ENCODE measurements at regions not wholly inside any gene's neighbourhood (a gene's known extent, or its start where the extent isn't known, plus 50 kb on each side); places are given as distances from the start of the nearest gene placed in this dataset.

GRCh38 chr1:238101923-238102322 is 211.2 kb upstream of the ZP4 start:
- H3K27ac ChIP-seq, result no peak overlapping the region
- no peak for TF ChIP-seq ZFX (IDR thresholded peaks at IDR 0.05)

- TF ChIP-seq CTCF (conservative IDR thresholded peaks at IDR 0.05) (no peak), ZFX (IDR thresholded peaks at IDR 0.05) (no peak)
These were observed 209.1 kb upstream of the ZP4 start for GRCh38 chr1:238099871-238100270.

GRCh38 chr1:238089615-238090014 is 198.9 kb upstream of the ZP4 start:
- H3K27ac ChIP-seq, result no peak overlapping the region
- TF ChIP-seq ZFX (IDR thresholded peaks at IDR 0.05), result no peak

More at GRCh38 chr1:238099871-238100270, 209.1 kb upstream of the ZP4 start:
- H3K27ac ChIP-seq, result no peak overlapping the region

- no peak overlapping the region for H3K27ac ChIP-seq
- no peak for TF ChIP-seq ZFX (IDR thresholded peaks at IDR 0.05)
- TF ChIP-seq CTCF (conservative IDR thresholded peaks at IDR 0.05), result no peak
These were observed 198.0 kb upstream of the ZP4 start for GRCh38 chr1:238088560-238089290.

GRCh38 chr1:238073991-238074390 is 183.3 kb upstream of the ZP4 start:
- no peak overlapping the region for H3K27ac ChIP-seq

GRCh38 chr1:238071061-238071460 is 180.3 kb upstream of the ZP4 start:
- TF ChIP-seq CTCF (conservative IDR thresholded peaks at IDR 0.05), result no peak
- no peak for TF ChIP-seq ZFX (IDR thresholded peaks at IDR 0.05)
- no peak overlapping the region for H3K27ac ChIP-seq

More at GRCh38 chr1:238073991-238074390, 183.3 kb upstream of the ZP4 start:
- TF ChIP-seq CTCF (conservative IDR thresholded peaks at IDR 0.05) (no peak), ZFX (IDR thresholded peaks at IDR 0.05) (no peak)

GRCh38 chr1:238063454-238063853 is 172.7 kb upstream of the ZP4 start:
- H3K27ac ChIP-seq, result no peak overlapping the region
- TF ChIP-seq ZFX (IDR thresholded peaks at IDR 0.05), result no peak
- no peak for TF ChIP-seq CTCF (conservative IDR thresholded peaks at IDR 0.05)

GRCh38 chr1:238061967-238062613 is 171.4 kb upstream of the ZP4 start:
- TF ChIP-seq CTCF (conservative IDR thresholded peaks at IDR 0.05), result no peak

More at GRCh38 chr1:238061967-238062613, 171.4 kb upstream of the ZP4 start:
- no peak overlapping the region for H3K27ac ChIP-seq
